ENCODE measurements at regions not wholly inside any gene's neighbourhood (a gene's known extent, or its start where the extent isn't known, plus 50 kb on each side); places are given as distances from the start of the nearest gene placed in this dataset.

- Histone ChIP-seq H3K27me3 (ENCODE audit: control insufficient read depth in 2 of 2, insufficient read depth in 2 of 2, low read length in 2 of 2) (no peaks in the 10 kb centered on the region), H3K9me3 (ENCODE audit: control insufficient read depth in 2 of 2, low read length in 2 of 2) (no peaks in the 10 kb centered on the region), H3K4me3 (ENCODE audit: low read length in 2 of 2) (no peak overlapping the region), H3K4me1 (ENCODE audit: control insufficient read depth in 2 of 2, insufficient read depth in 2 of 2, low read length in 2 of 2) (no peaks in the 10 kb centered on the region), H3K9ac (ENCODE audit: low read depth in 1 of 2, low read length in 2 of 2) (no peak overlapping the region), H3K36me3 (ENCODE audit: control insufficient read depth in 2 of 2, insufficient read depth in 2 of 2, low read length in 2 of 2) (no peaks in the 10 kb centered on the region), H3K27ac (ENCODE audit: low read depth in 2 of 2, low read length in 2 of 2) (no peak overlapping the region)
Observed at GRCh38 chr9:90451804-90452203, 190.8 kb downstream of the DIRAS2 start.

- Histone ChIP-seq H3K4me3 (ENCODE audit: low read length in 2 of 2) (no peak overlapping the region), H3K27me3 (ENCODE audit: control insufficient read depth in 2 of 2, insufficient read depth in 2 of 2, low read length in 2 of 2) (no peaks in the 10 kb centered on the region), H3K9me3 (ENCODE audit: control insufficient read depth in 2 of 2, low read length in 2 of 2) (no peaks in the 10 kb centered on the region), H3K9ac (ENCODE audit: low read depth in 1 of 2, low read length in 2 of 2) (no peak overlapping the region), H3K4me1 (ENCODE audit: control insufficient read depth in 2 of 2, insufficient read depth in 2 of 2, low read length in 2 of 2) (peaks cover 2 to 4% of the 10 kb centered on the region in 2 donors), H3K36me3 (ENCODE audit: control insufficient read depth in 2 of 2, insufficient read depth in 2 of 2, low read length in 2 of 2) (no peaks in the 10 kb centered on the region), H3K27ac (ENCODE audit: low read depth in 2 of 2, low read length in 2 of 2) (no peak overlapping the region)
Observed at GRCh38 chr9:90455316-90455715, 187.3 kb downstream of the DIRAS2 start.

GRCh38 chr9:90457386-90458190 is 185.0 kb downstream of the DIRAS2 start:
- H3K9me3 ChIP-seq (ENCODE audit: control insufficient read depth in 2 of 2, low read length in 2 of 2), result no peaks in the 10 kb centered on the region
- H3K36me3 ChIP-seq (ENCODE audit: control insufficient read depth in 2 of 2, insufficient read depth in 2 of 2, low read length in 2 of 2), result no peaks in the 10 kb centered on the region
- no peak overlapping the region for H3K9ac ChIP-seq (ENCODE audit: low read depth in 1 of 2, low read length in 2 of 2)
- H3K27ac ChIP-seq (ENCODE audit: low read depth in 2 of 2, low read length in 2 of 2), result no peak overlapping the region
- peaks cover 2 to 8% of the 10 kb centered on the region in 2 donors for H3K4me1 ChIP-seq (ENCODE audit: control insufficient read depth in 2 of 2, insufficient read depth in 2 of 2, low read length in 2 of 2)
- no peaks in the 10 kb centered on the region for H3K27me3 ChIP-seq (ENCODE audit: control insufficient read depth in 2 of 2, insufficient read depth in 2 of 2, low read length in 2 of 2)
- no peak overlapping the region for H3K4me3 ChIP-seq (ENCODE audit: low read length in 2 of 2)

GRCh38 chr9:90458485-90458884 is 184.1 kb downstream of the DIRAS2 start:
- Histone ChIP-seq H3K4me1 (ENCODE audit: control insufficient read depth in 2 of 2, insufficient read depth in 2 of 2, low read length in 2 of 2) (peaks cover 2 to 8% of the 10 kb centered on the region in 2 donors), H3K27me3 (ENCODE audit: control insufficient read depth in 2 of 2, insufficient read depth in 2 of 2, low read length in 2 of 2) (no peaks in the 10 kb centered on the region), H3K4me3 (ENCODE audit: low read length in 2 of 2) (no peak overlapping the region), H3K9me3 (ENCODE audit: control insufficient read depth in 2 of 2, low read length in 2 of 2) (no peaks in the 10 kb centered on the region), H3K9ac (ENCODE audit: low read depth in 1 of 2, low read length in 2 of 2) (no peak overlapping the region), H3K27ac (ENCODE audit: low read depth in 2 of 2, low read length in 2 of 2) (no peak overlapping the region), H3K36me3 (ENCODE audit: control insufficient read depth in 2 of 2, insufficient read depth in 2 of 2, low read length in 2 of 2) (no peaks in the 10 kb centered on the region)

GRCh38 chr9:90459321-90459720 is 183.3 kb downstream of the DIRAS2 start:
- H3K36me3 ChIP-seq (ENCODE audit: control insufficient read depth in 2 of 2, insufficient read depth in 2 of 2, low read length in 2 of 2), result no peaks in the 10 kb centered on the region
- no peak overlapping the region for H3K27ac ChIP-seq (ENCODE audit: low read depth in 2 of 2, low read length in 2 of 2)
- peaks cover 2 to 8% of the 10 kb centered on the region in 2 donors for H3K4me1 ChIP-seq (ENCODE audit: control insufficient read depth in 2 of 2, insufficient read depth in 2 of 2, low read length in 2 of 2)
- H3K27me3 ChIP-seq (ENCODE audit: control insufficient read depth in 2 of 2, insufficient read depth in 2 of 2, low read length in 2 of 2), result no peaks in the 10 kb centered on the region
- no peak overlapping the region for H3K9ac ChIP-seq (ENCODE audit: low read depth in 1 of 2, low read length in 2 of 2)
- H3K4me3 ChIP-seq (ENCODE audit: low read length in 2 of 2), result no peak overlapping the region
- H3K9me3 ChIP-seq (ENCODE audit: control insufficient read depth in 2 of 2, low read length in 2 of 2), result no peaks in the 10 kb centered on the region

- no peaks in the 10 kb centered on the region for H3K36me3 ChIP-seq (ENCODE audit: control insufficient read depth in 2 of 2, insufficient read depth in 2 of 2, low read length in 2 of 2)
- no peak overlapping the region for H3K4me3 ChIP-seq (ENCODE audit: low read length in 2 of 2)
- H3K27ac ChIP-seq (ENCODE audit: low read depth in 2 of 2, low read length in 2 of 2), result no peak overlapping the region
- H3K4me1 ChIP-seq (ENCODE audit: control insufficient read depth in 2 of 2, insufficient read depth in 2 of 2, low read length in 2 of 2), result peaks cover 2 to 8% of the 10 kb centered on the region in 2 donors
- no peaks in the 10 kb centered on the region for H3K9me3 ChIP-seq (ENCODE audit: control insufficient read depth in 2 of 2, low read length in 2 of 2)
- H3K27me3 ChIP-seq (ENCODE audit: control insufficient read depth in 2 of 2, insufficient read depth in 2 of 2, low read length in 2 of 2), result no peaks in the 10 kb centered on the region
- H3K9ac ChIP-seq (ENCODE audit: low read depth in 1 of 2, low read length in 2 of 2), result no peak overlapping the region
Observed at GRCh38 chr9:90460220-90460619, 182.4 kb downstream of the DIRAS2 start.

- no peaks in the 10 kb centered on the region for H3K9me3 ChIP-seq (ENCODE audit: control insufficient read depth in 2 of 2, low read length in 2 of 2)
- no peak overlapping the region for H3K27ac ChIP-seq (ENCODE audit: low read depth in 2 of 2, low read length in 2 of 2)
- H3K36me3 ChIP-seq (ENCODE audit: control insufficient read depth in 2 of 2, insufficient read depth in 2 of 2, low read length in 2 of 2), result no peaks in the 10 kb centered on the region
- peaks cover under 1 to 5% of the 10 kb centered on the region in 2 donors for H3K4me1 ChIP-seq (ENCODE audit: control insufficient read depth in 2 of 2, insufficient read depth in 2 of 2, low read length in 2 of 2)
- no peak overlapping the region for H3K4me3 ChIP-seq (ENCODE audit: low read length in 2 of 2)
- no peak overlapping the region for H3K9ac ChIP-seq (ENCODE audit: low read depth in 1 of 2, low read length in 2 of 2)
- no peaks in the 10 kb centered on the region for H3K27me3 ChIP-seq (ENCODE audit: control insufficient read depth in 2 of 2, insufficient read depth in 2 of 2, low read length in 2 of 2)
Observed at GRCh38 chr9:90464978-90465377, 177.6 kb downstream of the DIRAS2 start.

GRCh38 chr9:90466441-90466840 is 176.2 kb downstream of the DIRAS2 start:
- Histone ChIP-seq H3K27ac (ENCODE audit: low read depth in 2 of 2, low read length in 2 of 2) (no peak overlapping the region), H3K9ac (ENCODE audit: low read depth in 1 of 2, low read length in 2 of 2) (no peak overlapping the region), H3K27me3 (ENCODE audit: control insufficient read depth in 2 of 2, insufficient read depth in 2 of 2, low read length in 2 of 2) (no peaks in the 10 kb centered on the region), H3K4me3 (ENCODE audit: low read length in 2 of 2) (no peak overlapping the region), H3K36me3 (ENCODE audit: control insufficient read depth in 2 of 2, insufficient read depth in 2 of 2, low read length in 2 of 2) (no peaks in the 10 kb centered on the region), H3K4me1 (ENCODE audit: control insufficient read depth in 2 of 2, insufficient read depth in 2 of 2, low read length in 2 of 2) (no peaks in the 10 kb centered on the region), H3K9me3 (ENCODE audit: control insufficient read depth in 2 of 2, low read length in 2 of 2) (no peaks in the 10 kb centered on the region)

GRCh38 chr9:90469435-90469834 is 173.2 kb downstream of the DIRAS2 start:
- no peak overlapping the region for H3K4me3 ChIP-seq (ENCODE audit: low read length in 2 of 2)
- no peaks in the 10 kb centered on the region for H3K4me1 ChIP-seq (ENCODE audit: control insufficient read depth in 2 of 2, insufficient read depth in 2 of 2, low read length in 2 of 2)
- H3K9ac ChIP-seq (ENCODE audit: low read depth in 1 of 2, low read length in 2 of 2), result no peak overlapping the region
- H3K36me3 ChIP-seq (ENCODE audit: control insufficient read depth in 2 of 2, insufficient read depth in 2 of 2, low read length in 2 of 2), result no peaks in the 10 kb centered on the region
- H3K27me3 ChIP-seq (ENCODE audit: control insufficient read depth in 2 of 2, insufficient read depth in 2 of 2, low read length in 2 of 2), result no peaks in the 10 kb centered on the region
- no peak overlapping the region for H3K27ac ChIP-seq (ENCODE audit: low read depth in 2 of 2, low read length in 2 of 2)
- no peaks in the 10 kb centered on the region for H3K9me3 ChIP-seq (ENCODE audit: control insufficient read depth in 2 of 2, low read length in 2 of 2)

- H3K27ac ChIP-seq (ENCODE audit: low read depth in 2 of 2, low read length in 2 of 2), result no peak overlapping the region
- no peaks in the 10 kb centered on the region for H3K4me1 ChIP-seq (ENCODE audit: control insufficient read depth in 2 of 2, insufficient read depth in 2 of 2, low read length in 2 of 2)
Observed at GRCh38 chr9:90469865-90470387, 172.7 kb downstream of the DIRAS2 start.

More at GRCh38 chr9:90469865-90470387, 172.7 kb downstream of the DIRAS2 start:
- no peaks in the 10 kb centered on the region for H3K9me3 ChIP-seq (ENCODE audit: control insufficient read depth in 2 of 2, low read length in 2 of 2)
- H3K36me3 ChIP-seq (ENCODE audit: control insufficient read depth in 2 of 2, insufficient read depth in 2 of 2, low read length in 2 of 2), result no peaks in the 10 kb centered on the region
- H3K9ac ChIP-seq (ENCODE audit: low read depth in 1 of 2, low read length in 2 of 2), result no peak overlapping the region
- no peaks in the 10 kb centered on the region for H3K27me3 ChIP-seq (ENCODE audit: control insufficient read depth in 2 of 2, insufficient read depth in 2 of 2, low read length in 2 of 2)
- no peak overlapping the region for H3K4me3 ChIP-seq (ENCODE audit: low read length in 2 of 2)

Data from mucosa of rectum (tissue), 2 donors.